ENCODE measurements at regions not wholly inside any gene's neighbourhood (a gene's known extent, or its start where the extent isn't known, plus 50 kb on each side); places are given as distances from the start of the nearest gene placed in this dataset.

GRCh38 chr2:185511925-185512324 lies 226.7 kb upstream of the FSIP2 start:
- TF ChIP-seq CTCF (IDR thresholded peaks at IDR 0.05) (no peak), EZH2phosphoT487 (IDR thresholded peaks at IDR 0.05) (no peak)
